ENCODE measurements at regions not wholly inside any gene's neighbourhood (a gene's known extent, or its start where the extent isn't known, plus 50 kb on each side); places are given as distances from the start of the nearest gene placed in this dataset.
"Not testable (repeated sequence)": the region's sequence is repeated elsewhere in the genome, so short reads cannot be mapped to it uniquely, and the experiment has no call there.

DNA sequence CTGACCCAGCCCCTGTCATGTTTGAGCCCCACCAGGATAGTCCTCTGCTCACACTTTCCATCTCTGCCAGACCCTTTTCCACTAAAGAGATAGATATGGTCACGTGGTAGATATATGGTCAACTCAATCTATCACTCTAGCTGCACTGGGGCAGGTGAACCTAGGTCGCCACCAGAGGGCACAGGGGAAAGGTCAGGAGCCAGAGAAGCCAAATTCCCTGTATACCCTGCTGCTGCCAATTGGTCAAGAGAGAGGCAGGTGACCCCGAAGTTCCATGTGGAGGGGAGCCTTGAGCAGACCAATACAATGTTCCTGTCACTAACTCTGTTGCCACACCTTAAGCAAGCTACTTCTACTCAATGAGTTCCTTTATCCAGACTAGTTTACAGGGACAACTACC lies 101.1 kb upstream of the GALNT18 start:
- intact Hi-C loops (cut with micrococcal nuclease) = no loop called here
- no peak for DNase-seq
- Histone ChIP-seq H3K27ac (replicated peaks) (no peak overlapping the region), H3K27me3 (ENCODE audit: low read depth) (peaks cover 8% of the 10 kb centered on the region), H3K36me3 (no peaks in the 10 kb centered on the region), H3K9me3 (replicated peaks) (peaks cover 20% of the 10 kb centered on the region), H3K4me1 (no peaks in the 10 kb centered on the region), H3K4me3 (no peak overlapping the region)
- TF ChIP-seq, protein P1, sequence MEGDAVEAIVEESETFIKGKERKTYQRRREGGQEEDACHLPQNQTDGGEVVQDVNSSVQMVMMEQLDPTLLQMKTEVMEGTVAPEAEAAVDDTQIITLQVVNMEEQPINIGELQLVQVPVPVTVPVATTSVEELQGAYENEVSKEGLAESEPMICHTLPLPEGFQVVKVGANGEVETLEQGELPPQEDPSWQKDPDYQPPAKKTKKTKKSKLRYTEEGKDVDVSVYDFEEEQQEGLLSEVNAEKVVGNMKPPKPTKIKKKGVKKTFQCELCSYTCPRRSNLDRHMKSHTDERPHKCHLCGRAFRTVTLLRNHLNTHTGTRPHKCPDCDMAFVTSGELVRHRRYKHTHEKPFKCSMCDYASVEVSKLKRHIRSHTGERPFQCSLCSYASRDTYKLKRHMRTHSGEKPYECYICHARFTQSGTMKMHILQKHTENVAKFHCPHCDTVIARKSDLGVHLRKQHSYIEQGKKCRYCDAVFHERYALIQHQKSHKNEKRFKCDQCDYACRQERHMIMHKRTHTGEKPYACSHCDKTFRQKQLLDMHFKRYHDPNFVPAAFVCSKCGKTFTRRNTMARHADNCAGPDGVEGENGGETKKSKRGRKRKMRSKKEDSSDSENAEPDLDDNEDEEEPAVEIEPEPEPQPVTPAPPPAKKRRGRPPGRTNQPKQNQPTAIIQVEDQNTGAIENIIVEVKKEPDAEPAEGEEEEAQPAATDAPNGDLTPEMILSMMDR (IDR thresholded peaks at IDR 0.05; ENCODE audit: borderline replicate concordance) = no peak

DNA sequence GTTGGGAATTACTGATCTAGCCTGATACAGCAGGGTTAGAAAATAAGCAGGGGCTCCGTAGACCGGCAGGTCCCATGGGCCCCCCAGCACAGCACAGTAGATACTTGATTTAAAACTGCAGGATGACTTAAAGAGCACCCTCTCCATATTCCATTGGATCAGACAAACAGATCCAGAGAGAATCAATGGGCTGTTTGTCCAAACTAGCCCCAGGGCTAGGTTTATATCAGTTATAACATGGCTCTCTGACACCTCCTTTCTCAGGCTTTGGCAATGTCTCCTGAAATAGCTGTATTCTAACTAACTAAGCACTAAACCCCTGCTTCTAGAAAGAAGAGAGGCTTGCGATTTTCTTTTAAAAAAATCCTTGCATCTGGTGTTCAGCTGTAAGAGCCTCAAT lies 100.4 kb upstream of the GALNT18 start:
- no peaks in the 10 kb centered on the region for H3K4me1 ChIP-seq
- intact Hi-C loops (cut with micrococcal nuclease) = no loop called here
- no peak overlapping the region for H3K27ac ChIP-seq (replicated peaks)
- peaks cover 7% of the 10 kb centered on the region for H3K27me3 ChIP-seq (ENCODE audit: low read depth)
- TF ChIP-seq, protein P1 (IDR thresholded peaks at IDR 0.05; ENCODE audit: borderline replicate concordance) = no peak
- H3K4me3 ChIP-seq = no peak overlapping the region
- peaks cover 23% of the 10 kb centered on the region for H3K9me3 ChIP-seq (replicated peaks)
- no peaks in the 10 kb centered on the region for H3K36me3 ChIP-seq
- DNase-seq = no peak

DNA sequence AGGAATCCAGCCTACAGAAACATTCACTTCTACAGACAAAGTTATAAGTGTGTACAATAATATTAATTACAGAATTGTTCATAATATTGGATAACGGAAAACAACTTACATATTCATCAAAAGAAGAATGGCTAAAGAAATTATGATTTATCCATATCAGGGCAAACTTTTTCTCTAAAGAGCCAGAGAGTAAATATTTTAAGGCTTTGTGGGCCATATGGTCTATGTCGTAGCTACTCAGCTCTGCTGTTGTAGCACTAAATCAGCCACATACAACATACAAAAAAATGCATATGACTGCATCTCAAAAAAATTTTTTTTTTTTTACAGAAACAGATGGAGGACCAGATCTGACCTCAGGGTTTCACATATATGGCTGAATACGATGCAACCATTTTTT lies 96.7 kb upstream of the GALNT18 start:
- H3K27me3 ChIP-seq (ENCODE audit: low read depth) = no peaks in the 10 kb centered on the region
- no peak overlapping the region for H3K4me3 ChIP-seq
- no peaks in the 10 kb centered on the region for H3K4me1 ChIP-seq
- TF ChIP-seq, protein P1 (IDR thresholded peaks at IDR 0.05; ENCODE audit: borderline replicate concordance) = no peak
- no peak for DNase-seq
- no peaks in the 10 kb centered on the region for H3K36me3 ChIP-seq
- peaks cover 47% of the 10 kb centered on the region for H3K9me3 ChIP-seq (replicated peaks)
- intact Hi-C loops (cut with micrococcal nuclease) = no loop called here
- H3K27ac ChIP-seq (replicated peaks) = no peak overlapping the region

DNA sequence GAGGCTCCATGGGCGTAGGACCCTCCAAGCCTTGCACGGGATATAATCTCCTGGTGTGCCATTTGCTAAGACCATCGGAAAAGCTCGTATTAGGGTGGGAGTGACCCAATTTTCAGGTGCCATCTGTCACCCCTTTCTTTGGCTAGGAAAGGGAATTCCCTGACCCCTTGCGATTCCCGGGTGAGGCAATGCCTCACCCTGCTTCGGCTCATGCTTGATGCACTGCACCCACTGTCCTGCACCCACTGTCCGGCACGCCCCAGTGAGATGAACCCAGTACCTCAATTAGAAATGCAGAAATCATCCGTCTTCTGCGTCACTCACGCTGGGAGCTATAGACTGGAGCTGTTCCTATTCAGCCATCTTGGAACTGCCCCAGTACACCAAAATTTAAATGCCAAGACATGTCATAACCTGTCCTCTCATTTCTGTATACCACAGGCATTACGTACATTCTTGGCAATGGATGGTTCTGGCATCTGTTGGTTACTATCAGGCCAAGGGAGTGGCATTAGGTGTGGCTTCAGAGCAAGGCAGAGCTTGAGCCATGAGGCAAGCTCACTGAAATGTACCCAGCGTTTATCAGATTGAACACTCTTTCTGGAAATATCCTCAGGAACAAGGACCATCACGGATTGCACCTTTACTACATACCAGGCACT lies 95.4 kb upstream of the GALNT18 start:
- Histone ChIP-seq H3K4me3 (no peak overlapping the region), H3K4me1 (no peaks in the 10 kb centered on the region), H3K9me3 (replicated peaks) (peaks cover 47% of the 10 kb centered on the region), H3K36me3 (no peaks in the 10 kb centered on the region), H3K27ac (replicated peaks) (no peak overlapping the region), H3K27me3 (ENCODE audit: low read depth) (no peaks in the 10 kb centered on the region)
- TF ChIP-seq, protein P1 (IDR thresholded peaks at IDR 0.05; ENCODE audit: borderline replicate concordance) = no peak
- intact Hi-C loops (cut with micrococcal nuclease) = no loop called here
- DNase-seq = no peak

DNA sequence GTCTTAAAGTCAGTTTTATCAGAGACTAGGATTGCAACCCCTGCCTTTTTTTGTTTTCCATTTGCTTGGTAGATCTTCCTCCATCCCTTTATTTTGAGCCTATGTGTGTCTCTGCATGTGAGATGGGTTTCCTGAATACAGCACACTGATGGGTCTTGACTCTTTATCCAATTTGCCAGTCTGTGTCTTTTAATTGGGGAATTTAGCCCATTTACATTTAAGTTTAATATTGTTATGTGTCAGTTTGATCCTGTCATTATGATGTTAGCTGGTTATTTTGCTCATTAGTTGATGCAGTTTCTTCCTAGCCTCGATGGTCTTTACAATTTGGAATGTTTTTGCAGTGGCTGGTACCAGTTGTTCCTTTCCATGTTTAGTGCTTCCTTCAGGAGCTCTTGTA lies 93.3 kb upstream of the GALNT18 start:
- H3K36me3 ChIP-seq; intact Hi-C loops (cut with micrococcal nuclease); H3K4me1 ChIP-seq; H3K4me3 ChIP-seq; DNase-seq; H3K27me3 ChIP-seq (ENCODE audit: low read depth); H3K27ac ChIP-seq (replicated peaks): not testable (repeated sequence)
- peaks cover 27% of the 10 kb centered on the region for H3K9me3 ChIP-seq (replicated peaks)

DNA sequence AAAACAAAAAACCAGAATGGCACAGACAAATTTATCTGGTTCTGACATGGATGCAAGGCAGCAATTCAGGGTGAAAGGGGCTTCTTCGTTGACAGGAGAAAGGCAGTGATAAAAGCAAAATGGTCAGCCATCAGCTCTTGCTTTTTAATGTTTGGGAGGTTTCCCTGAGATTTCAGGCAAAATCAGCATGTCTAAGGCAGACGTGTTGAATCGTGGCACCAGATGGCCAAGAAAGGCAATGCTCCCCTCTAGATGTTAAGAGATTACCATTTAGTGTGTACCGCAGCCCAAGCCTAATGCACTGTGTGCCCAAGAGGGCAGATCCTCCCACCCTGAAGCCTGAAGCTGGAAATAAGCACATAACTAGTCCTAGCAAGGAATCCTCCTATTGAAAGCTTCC lies 88.8 kb upstream of the GALNT18 start:
- Histone ChIP-seq H3K27ac (replicated peaks) (no peak overlapping the region), H3K9me3 (replicated peaks) (peaks cover 8% of the 10 kb centered on the region), H3K4me3 (no peak overlapping the region), H3K36me3 (no peaks in the 10 kb centered on the region), H3K27me3 (ENCODE audit: low read depth) (no peaks in the 10 kb centered on the region), H3K4me1 (no peaks in the 10 kb centered on the region)
- TF ChIP-seq, protein P1 (IDR thresholded peaks at IDR 0.05; ENCODE audit: borderline replicate concordance) = no peak
- no peak for DNase-seq
- intact Hi-C loops (cut with micrococcal nuclease) = no loop called here

Data from left ventricle myocardium inferior (tissue), 1 donor.